ENCODE measurements at regions not wholly inside any gene's neighbourhood (a gene's known extent, or its start where the extent isn't known, plus 50 kb on each side); places are given as distances from the start of the nearest gene placed in this dataset.

GRCh38 chr14:22296088-22296487 lies 292.9 kb downstream of the DAD1 start (continued):
- TF ChIP-seq TFE3 (CRISPR knock-in tag; IDR thresholded peaks at IDR 0.05) (no peak), ZNF839 (CRISPR knock-in tag; IDR thresholded peaks at IDR 0.05; ENCODE audit: borderline replicate concordance) (no peak), RFXANK (CRISPR knock-in tag; IDR thresholded peaks at IDR 0.05) (no peak), ZNF75D (CRISPR knock-in tag; IDR thresholded peaks at IDR 0.05; ENCODE audit: borderline replicate concordance) (no peak), ZKSCAN8 (CRISPR knock-in tag; IDR thresholded peaks at IDR 0.05; ENCODE audit: borderline replicate concordance) (no peak), RXRA (CRISPR knock-in tag; IDR thresholded peaks at IDR 0.05) (no peak), RXRB (CRISPR knock-in tag; IDR thresholded peaks at IDR 0.05; ENCODE audit: borderline replicate concordance) (no peak), FIP1L1 (IDR thresholded peaks at IDR 0.05; ENCODE audit: borderline replicate concordance, insufficient read depth, low read depth, low read length) (no peak)

GRCh38 chr14:22291406-22291805 lies 297.6 kb downstream of the DAD1 start:
- ChIA-PET CTCF (ENCODE audit: low intra/inter-chr PET ratio, low total read pairs) (no interaction called here), POLR2A (no interaction called here)
- Histone ChIP-seq H3K27me3 (ENCODE audit: control insufficient read depth in 1 of 2, insufficient read depth in 2 of 2, low read length in 2 of 2) (peaks cover 0 to 7% of the 10 kb centered on the region in 2 experiments; a peak in 1 of 5 replicates), H3K4me3 (replicated peaks in 1 of 3; ENCODE audit: insufficient read depth in 1 of 3, low read depth in 2 of 3, low read length in 3 of 3) (no peak overlapping the region), H2AFZ (ENCODE audit: low read length) (no peak overlapping the region), H3K9me3 (ENCODE audit: low read length) (no peaks in the 10 kb centered on the region), H3K4me1 (ENCODE audit: insufficient read depth, low read length) (peaks cover 3% of the 10 kb centered on the region), H3K9ac (ENCODE audit: insufficient read depth, low read depth, low read length) (no peak overlapping the region), H4K20me1 (ENCODE audit: insufficient read depth, low read length) (no peaks in the 10 kb centered on the region), H3K79me2 (ENCODE audit: insufficient read depth, low read length) (no peaks in the 10 kb centered on the region), H3K36me3 (replicated peaks in 1 of 2; ENCODE audit: control insufficient read depth in 1 of 2, insufficient read depth in 2 of 2, low read length in 2 of 2) (no peaks in the 10 kb centered on the region), H3K4me2 (ENCODE audit: low read depth, low read length) (no peak overlapping the region), H3K27ac (ENCODE audit: extremely low read length, insufficient read depth, low read length) (no peak overlapping the region)
- ATAC-seq: no peak
- intact Hi-C loops (cut with micrococcal nuclease; ENCODE audit: unreplicated experiment) (no loop called here), in situ Hi-C loops (cut with HindIII; ENCODE audit: extremely low pct_ligation_motif_present, low pct_unique_long_range_greater_than_20kb) (no loop called here)
- no TSS peak for BruUV-seq (replicated peaks)
- no peak for DNase-seq (ENCODE audit: low spot score)
- FAIRE-seq: no peak
- TF ChIP-seq FOXO4 (CRISPR knock-in tag; conservative IDR thresholded peaks at IDR 0.05) (no peak), SMAD9 (CRISPR knock-in tag; IDR thresholded peaks at IDR 0.05) (no peak), NR1H2 (CRISPR knock-in tag; IDR thresholded peaks at IDR 0.05; ENCODE audit: borderline replicate concordance, low read depth) (no peak), ZNF207 (IDR thresholded peaks at IDR 0.05; ENCODE audit: borderline replicate concordance) (no peak), POLR2G (IDR thresholded peaks at IDR 0.05; ENCODE audit: low read depth, low read length) (no peak), AHR (CRISPR knock-in tag; IDR thresholded peaks at IDR 0.05) (no peak), ZBED4 (CRISPR knock-in tag; IDR thresholded peaks at IDR 0.05; ENCODE audit: borderline replicate concordance) (no peak), HNRNPL (IDR thresholded peaks at IDR 0.05; ENCODE audit: low read depth, low read length) (no peak), JDP2 (CRISPR knock-in tag; IDR thresholded peaks at IDR 0.05; ENCODE audit: borderline replicate concordance) (no peak), KLF12 (CRISPR knock-in tag; IDR thresholded peaks at IDR 0.05; ENCODE audit: borderline replicate concordance) (no peak)

All from HepG2 (cell line).